ENCODE measurements at regions not wholly inside any gene's neighbourhood (a gene's known extent, or its start where the extent isn't known, plus 50 kb on each side); places are given as distances from the start of the nearest gene placed in this dataset.

DNA sequence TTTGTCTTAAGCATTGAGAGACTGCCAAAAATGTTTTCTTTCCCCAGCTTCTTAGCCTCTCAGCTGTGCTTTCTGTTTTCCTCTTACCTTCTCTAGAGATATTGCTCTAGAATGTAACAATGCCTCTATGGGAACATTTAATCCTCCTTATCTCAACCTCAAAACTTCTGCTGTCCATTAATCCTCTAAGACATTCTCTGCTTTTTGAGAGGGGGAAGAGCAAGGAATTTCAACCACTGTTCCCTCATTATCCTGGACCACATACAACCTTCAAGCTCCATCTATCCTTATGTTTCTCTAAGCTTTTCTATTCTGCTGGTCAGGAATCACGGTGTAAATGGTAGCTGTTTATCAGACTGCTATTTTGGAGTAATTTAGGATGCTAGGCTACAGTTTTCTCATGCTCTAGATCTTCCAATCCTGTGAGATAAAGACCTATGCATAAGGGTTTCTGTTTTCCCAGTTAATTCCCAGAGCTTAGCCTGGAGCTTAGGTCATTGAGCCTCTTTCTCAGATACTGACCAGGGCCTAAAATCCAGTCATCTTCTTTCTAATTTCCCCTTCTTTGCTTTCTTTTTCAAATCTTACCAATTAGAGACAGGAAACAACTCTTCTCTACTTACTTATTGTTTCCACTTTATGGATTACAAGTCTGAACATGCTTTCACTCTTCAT, 282.0 kb downstream of the CALCRL start:
- TF ChIP-seq CTCF (IDR thresholded peaks at IDR 0.05) = no peak
- TF ChIP-seq POLR2A (IDR thresholded peaks at IDR 0.05) = no peak
